Endothelial cell of umbilical vein (primary cell): ENCODE measurements at regions not wholly inside any gene's neighbourhood (a gene's known extent, or its start where the extent isn't known, plus 50 kb on each side); places are given as distances from the start of the nearest gene placed in this dataset.

Experiments
- BruUV-seq: library from RNA; stranded (reverse); fragments of 400-500 nt; replicated peaks from 2 replicates; lab custom pipeline; 2021; lab: Mats Ljungman, UMichigan
- CTCF ChIA-PET: fragments of 300-600, 350-600 bp; sonication (Branson Sonifier 250); formaldehyde crosslinking; loops from one replicate; lab custom pipeline; 2021; ENCODE audit warnings: antibody characterized with exemption, inconsistent platforms; lab: Charles Lee
- POLR2A ChIA-PET: fragments of 300-600, 350-600 bp; sonication (Branson Sonifier 250); formaldehyde crosslinking; loops from one replicate; lab custom pipeline; 2021; ENCODE audit warnings: antibody characterized with exemption, inconsistent platforms; lab: Charles Lee
- DNase-seq: peaks from one replicate; pipeline ENCODE4 v3.0.0-alpha.2; 2011; ENCODE audit warnings: low read depth, low spot score
- FAIRE-seq: peaks from 2 replicates; lab custom pipeline; 2011; peaks lifted over from hg19 to GRCh38; lab: Jason Lieb, UNC
- H2AFZ ChIP-seq: 2 replicates; pipeline ENCODE4 v1.6.0; 2012; ENCODE audit warnings: low read depth, low read length, control low read depth, inconsistent platforms
- H3K27ac ChIP-seq: 2 replicates; pipeline ENCODE4 v1.5.1; 2011; ENCODE audit warnings: low read depth, mild to moderate bottlenecking, control low read depth, low read length, moderate library complexity; ENCODE audit not compliant: insufficient read depth
- H3K27me3 ChIP-seq, 2 experiments: 2 replicates each; pipeline versions ENCODE4 v1.6.0 to v1.6.1; 2011; ENCODE audit warnings: low read length in 2 of 2, mixed read lengths in 1 of 2; ENCODE audit not compliant: control insufficient read depth in 2 of 2, insufficient read depth in 2 of 2
- H3K36me3 ChIP-seq, 2 experiments: 2 replicates in 1 of 2; 3 replicates in 1 of 2; pipeline ENCODE4 v1.5.1; 2011; ENCODE audit warnings: low read length in 2 of 2, mild to moderate bottlenecking in 1 of 2, moderate library complexity in 1 of 2; ENCODE audit not compliant: control insufficient read depth in 2 of 2, insufficient read depth in 2 of 2; ENCODE audit errors: extremely low read depth in 1 of 2
- H3K4me1 ChIP-seq: 3 replicates; pipeline ENCODE4 v1.5.1; 2011; ENCODE audit warnings: mild to moderate bottlenecking, low read length; ENCODE audit not compliant: control insufficient read depth, insufficient read depth; ENCODE audit errors: extremely low read depth
- H3K4me2 ChIP-seq: 2 replicates; pipeline ENCODE4 v1.6.1; 2011; ENCODE audit warnings: low read length, control low read depth, mixed read lengths; ENCODE audit not compliant: insufficient read depth
- H3K4me3 ChIP-seq, 3 experiments: fragments of 200-600 bp in 1 of 3; sonication (generic), shearing (Covaris generic) in 1 of 3; replicated peaks in 1 of 3; 2 replicates each; pipeline ENCODE4 v1.5.1; 2011 to 2016; ENCODE audit warnings: control low read depth in 3 of 3, low read length in 3 of 3, mild to moderate bottlenecking in 2 of 3, inconsistent platforms in 1 of 3, low read depth in 1 of 3, moderate library complexity in 1 of 3; ENCODE audit not compliant: insufficient read depth in 1 of 3
- H3K79me2 ChIP-seq: 2 replicates; pipeline ENCODE4 v1.6.0; 2012; ENCODE audit warnings: low read length, inconsistent platforms; ENCODE audit not compliant: control insufficient read depth, insufficient read depth
- H3K9ac ChIP-seq: replicated peaks from 2 replicates; pipeline ENCODE3; 2011; ENCODE audit warnings: low read length, control low read depth; ENCODE audit not compliant: insufficient read depth; ENCODE audit errors: extremely low read depth
- H3K9me1 ChIP-seq: replicated peaks from 3 replicates; pipeline ENCODE4 v1.6.0; 2011; ENCODE audit warnings: mild to moderate bottlenecking, low read length; ENCODE audit not compliant: control insufficient read depth, insufficient read depth; ENCODE audit errors: extremely low read depth
- H3K9me3 ChIP-seq: replicated peaks from 2 replicates; pipeline ENCODE4 v1.5.1; 2012; ENCODE audit warnings: low read length, inconsistent platforms; ENCODE audit not compliant: control insufficient read depth, insufficient read depth
- H4K20me1 ChIP-seq: replicated peaks from 2 replicates; pipeline ENCODE3; 2011; ENCODE audit warnings: mild to moderate bottlenecking, low read length; ENCODE audit not compliant: control insufficient read depth, insufficient read depth; ENCODE audit errors: extremely low read depth
- EZH2 ChIP-seq: IDR thresholded peaks from 2 replicates; pipeline ENCODE4 v1.6.1; 2012; ENCODE audit warnings: borderline replicate concordance, low read depth, mild to moderate bottlenecking, moderate library complexity, low read length, inconsistent platforms; ENCODE audit not compliant: severe bottlenecking
- FOS ChIP-seq: IDR thresholded peaks from 2 replicates; pipeline ENCODE4 v1.6.1; 2011; ENCODE audit warnings: mild to moderate bottlenecking, low read length, moderate library complexity, borderline replicate concordance; ENCODE audit not compliant: insufficient read depth
- GATA2 ChIP-seq: IDR thresholded peaks from 2 replicates; pipeline ENCODE4 v1.7.0; 2011; ENCODE audit warnings: low read depth, mild to moderate bottlenecking, moderate library complexity, mixed read lengths, low read length; ENCODE audit not compliant: insufficient read length, insufficient read depth
- JUN ChIP-seq: IDR thresholded peaks from 2 replicates; pipeline ENCODE4 v1.6.1; 2011; ENCODE audit warnings: borderline replicate concordance, low read depth; ENCODE audit not compliant: insufficient read length, insufficient read depth
- MYC ChIP-seq: IDR thresholded peaks from one replicate; pipeline ENCODE4 v1.6.1; 2011; ENCODE audit warnings: mild to moderate bottlenecking, low read depth, low read length
- POLR2A ChIP-seq: IDR thresholded peaks from 2 replicates; pipeline ENCODE4 v1.6.1; 2012; ENCODE audit warnings: low read depth, mild to moderate bottlenecking, control low read depth, low read length
- POLR2AphosphoS5 ChIP-seq: IDR thresholded peaks from 2 replicates; pipeline ENCODE4 v1.6.1; 2012; ENCODE audit warnings: low read depth, mild to moderate bottlenecking, control low read depth, low read length, moderate library complexity; ENCODE audit not compliant: insufficient read depth
- dilution Hi-C: fragments of 300-500 bp; cut with MboI; formaldehyde crosslinking; loops from one replicate; pipeline ENCODE4 v1.15.0; 2019; ENCODE audit warnings: low sequenced_read_pairs; ENCODE audit not compliant: extremely low pct_ligation_motif_present
- intact Hi-C: fragments of 100-400 bp; cut with micrococcal nuclease; formaldehyde crosslinking; loops from one replicate; pipeline ENCODE4 v1.10.0; 2022
- TF ChIP-seq, protein P1 (sequence below), 2 donors: IDR thresholded peaks; 1 replicate in 1 of 2; 2 replicates in 1 of 2; pipeline ENCODE4 v1.5.1; 2011; ENCODE audit warnings: low read length in 2 of 2, mild to moderate bottlenecking in 2 of 2, moderate library complexity in 2 of 2, control low read depth in 1 of 2, inconsistent platforms in 1 of 2, low read depth in 1 of 2; ENCODE audit not compliant: insufficient read depth in 1 of 2; ENCODE audit errors: extremely low read depth in 1 of 2
- TF ChIP-seq, protein P2 (sequence below): IDR thresholded peaks from 2 replicates; pipeline ENCODE4 v1.6.1; 2011; ENCODE audit not compliant: insufficient read depth, insufficient read length

DNA sequence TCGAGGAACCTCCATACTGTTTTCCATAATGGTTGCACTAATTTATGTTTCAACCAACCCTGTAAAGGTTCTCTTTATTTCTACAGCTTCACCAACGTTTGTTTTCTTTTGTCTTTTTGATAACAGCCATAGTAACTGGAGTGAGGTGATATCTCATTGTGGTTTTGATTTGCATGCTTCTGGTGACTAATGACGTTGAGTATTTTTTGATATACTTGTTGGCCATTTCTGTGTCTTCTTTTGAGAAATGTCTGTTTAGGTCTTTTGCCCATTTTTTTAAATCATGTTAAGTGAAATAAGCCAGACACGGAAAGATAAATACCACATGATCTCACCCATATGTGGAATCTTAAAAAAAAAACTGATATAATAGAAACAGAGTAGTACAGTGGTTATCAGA, 74.8 kb upstream of the SMIM21 start:
- FAIRE-seq (no peak), DNase-seq (no peak)
- BruUV-seq = no TSS peak
- H3K36me3 ChIP-seq = no peaks in the 10 kb centered on the region
- no peaks in the 10 kb centered on the region for H3K79me2 ChIP-seq
- H3K9me3 ChIP-seq = no peaks in the 10 kb centered on the region
- H3K4me2 ChIP-seq = no peak overlapping the region
- no peak overlapping the region for H3K4me3 ChIP-seq
- intact Hi-C loops (no loop called here), dilution Hi-C loops (no loop called here)
- no peaks in the 10 kb centered on the region for H3K4me1 ChIP-seq
- H3K27ac ChIP-seq = no peak overlapping the region
- no peak overlapping the region for H2AFZ ChIP-seq
- H3K9me1 ChIP-seq = no peaks in the 10 kb centered on the region
- CTCF ChIA-PET = no interaction called here
- H3K9ac ChIP-seq = no peak overlapping the region
- POLR2A ChIA-PET = no interaction called here
- H4K20me1 ChIP-seq = no peaks in the 10 kb centered on the region
- no peak for TF ChIP-seq JUN
- TF ChIP-seq, protein P1, sequence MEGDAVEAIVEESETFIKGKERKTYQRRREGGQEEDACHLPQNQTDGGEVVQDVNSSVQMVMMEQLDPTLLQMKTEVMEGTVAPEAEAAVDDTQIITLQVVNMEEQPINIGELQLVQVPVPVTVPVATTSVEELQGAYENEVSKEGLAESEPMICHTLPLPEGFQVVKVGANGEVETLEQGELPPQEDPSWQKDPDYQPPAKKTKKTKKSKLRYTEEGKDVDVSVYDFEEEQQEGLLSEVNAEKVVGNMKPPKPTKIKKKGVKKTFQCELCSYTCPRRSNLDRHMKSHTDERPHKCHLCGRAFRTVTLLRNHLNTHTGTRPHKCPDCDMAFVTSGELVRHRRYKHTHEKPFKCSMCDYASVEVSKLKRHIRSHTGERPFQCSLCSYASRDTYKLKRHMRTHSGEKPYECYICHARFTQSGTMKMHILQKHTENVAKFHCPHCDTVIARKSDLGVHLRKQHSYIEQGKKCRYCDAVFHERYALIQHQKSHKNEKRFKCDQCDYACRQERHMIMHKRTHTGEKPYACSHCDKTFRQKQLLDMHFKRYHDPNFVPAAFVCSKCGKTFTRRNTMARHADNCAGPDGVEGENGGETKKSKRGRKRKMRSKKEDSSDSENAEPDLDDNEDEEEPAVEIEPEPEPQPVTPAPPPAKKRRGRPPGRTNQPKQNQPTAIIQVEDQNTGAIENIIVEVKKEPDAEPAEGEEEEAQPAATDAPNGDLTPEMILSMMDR (IDR thresholded peaks at IDR 0.05; ENCODE audit: extremely low read depth in 1 of 2, insufficient read depth in 1 of 2, low read depth in 1 of 2, low read length in 2 of 2) = no peak
- no peak for TF ChIP-seq POLR2A
- TF ChIP-seq FOS = no peak
- no peak for TF ChIP-seq GATA2
- no peak for TF ChIP-seq EZH2
- no peak for TF ChIP-seq MYC
- TF ChIP-seq, protein P2, sequence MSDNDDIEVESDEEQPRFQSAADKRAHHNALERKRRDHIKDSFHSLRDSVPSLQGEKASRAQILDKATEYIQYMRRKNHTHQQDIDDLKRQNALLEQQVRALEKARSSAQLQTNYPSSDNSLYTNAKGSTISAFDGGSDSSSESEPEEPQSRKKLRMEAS = no peak
- TF ChIP-seq POLR2AphosphoS5 = no peak
- no peaks in the 10 kb centered on the region for H3K27me3 ChIP-seq
